ENCODE measurements at regions not wholly inside any gene's neighbourhood (a gene's known extent, or its start where the extent isn't known, plus 50 kb on each side); places are given as distances from the start of the nearest gene placed in this dataset.
A peak's percentile ranks its signal among the peaks of the same experiment; 100 is the strongest.

DNA sequence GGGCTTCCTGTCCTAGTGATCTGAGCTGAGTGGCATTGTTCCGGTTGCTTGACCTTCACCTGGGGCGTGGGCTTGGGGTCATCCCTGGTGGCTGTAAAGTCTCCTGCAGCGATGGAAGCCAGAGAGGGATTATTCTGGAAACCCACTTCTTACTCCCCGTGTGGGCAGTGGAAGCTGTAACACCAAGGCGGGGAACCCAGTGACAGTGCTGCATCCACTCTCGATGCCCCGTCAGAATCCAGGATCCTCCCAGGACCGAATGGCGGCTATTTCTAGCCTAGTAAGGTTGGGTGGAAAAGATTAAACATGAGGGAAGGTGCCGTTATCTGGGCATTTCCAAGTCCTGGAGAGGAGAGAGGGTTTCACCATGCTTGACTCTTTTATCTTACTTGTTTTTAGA is 280.6 kb downstream of the ZNF536 start:
- TF ChIP-seq, protein P1, sequence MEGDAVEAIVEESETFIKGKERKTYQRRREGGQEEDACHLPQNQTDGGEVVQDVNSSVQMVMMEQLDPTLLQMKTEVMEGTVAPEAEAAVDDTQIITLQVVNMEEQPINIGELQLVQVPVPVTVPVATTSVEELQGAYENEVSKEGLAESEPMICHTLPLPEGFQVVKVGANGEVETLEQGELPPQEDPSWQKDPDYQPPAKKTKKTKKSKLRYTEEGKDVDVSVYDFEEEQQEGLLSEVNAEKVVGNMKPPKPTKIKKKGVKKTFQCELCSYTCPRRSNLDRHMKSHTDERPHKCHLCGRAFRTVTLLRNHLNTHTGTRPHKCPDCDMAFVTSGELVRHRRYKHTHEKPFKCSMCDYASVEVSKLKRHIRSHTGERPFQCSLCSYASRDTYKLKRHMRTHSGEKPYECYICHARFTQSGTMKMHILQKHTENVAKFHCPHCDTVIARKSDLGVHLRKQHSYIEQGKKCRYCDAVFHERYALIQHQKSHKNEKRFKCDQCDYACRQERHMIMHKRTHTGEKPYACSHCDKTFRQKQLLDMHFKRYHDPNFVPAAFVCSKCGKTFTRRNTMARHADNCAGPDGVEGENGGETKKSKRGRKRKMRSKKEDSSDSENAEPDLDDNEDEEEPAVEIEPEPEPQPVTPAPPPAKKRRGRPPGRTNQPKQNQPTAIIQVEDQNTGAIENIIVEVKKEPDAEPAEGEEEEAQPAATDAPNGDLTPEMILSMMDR (IDR thresholded peaks at IDR 0.05; ENCODE audit: low read depth, low read length), result no peak
- Histone ChIP-seq H3K4me1 (ENCODE audit: low read depth) (no peaks in the 10 kb centered on the region), H3K27ac (no peak overlapping the region), H3K9me3 (ENCODE audit: low read depth) (no peaks in the 10 kb centered on the region), H3K27me3 (peaks cover 30% of the 10 kb centered on the region), H3K36me3 (no peaks in the 10 kb centered on the region), H3K4me3 (no peak overlapping the region)
- no peak for DNase-seq (ENCODE audit: low read depth in 1 of 2, low spot score in 1 of 2)

DNA sequence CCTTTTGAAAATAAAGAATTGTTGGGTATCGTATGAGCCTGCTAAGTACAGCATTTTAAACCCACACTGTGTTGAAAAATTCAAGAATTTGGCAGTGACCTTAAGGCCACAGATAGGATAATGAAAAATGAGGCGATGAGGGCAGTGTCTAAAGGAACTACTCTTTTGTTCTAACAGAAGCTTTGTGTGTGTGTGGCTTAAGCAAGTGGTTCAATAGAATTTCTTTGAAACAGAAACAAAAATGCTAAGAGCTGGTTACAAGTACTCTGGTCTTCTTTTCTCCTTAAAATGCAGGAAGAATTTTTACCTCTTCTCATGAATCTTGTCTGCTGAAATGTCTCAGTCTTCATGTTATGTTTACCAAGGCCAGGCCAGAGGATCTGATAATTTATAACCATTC is 279.5 kb downstream of the ZNF536 start:
- peaks cover 22% of the 10 kb centered on the region for H3K27me3 ChIP-seq
- TF ChIP-seq, protein P1 (IDR thresholded peaks at IDR 0.05; ENCODE audit: low read depth, low read length), result no peak
- H3K36me3 ChIP-seq, result no peaks in the 10 kb centered on the region
- no peaks in the 10 kb centered on the region for H3K4me1 ChIP-seq (ENCODE audit: low read depth)
- no peak overlapping the region for H3K4me3 ChIP-seq
- H3K9me3 ChIP-seq (ENCODE audit: low read depth), result no peaks in the 10 kb centered on the region
- no peak for DNase-seq (ENCODE audit: low read depth in 1 of 2, low spot score in 1 of 2)
- no peak overlapping the region for H3K27ac ChIP-seq

DNA sequence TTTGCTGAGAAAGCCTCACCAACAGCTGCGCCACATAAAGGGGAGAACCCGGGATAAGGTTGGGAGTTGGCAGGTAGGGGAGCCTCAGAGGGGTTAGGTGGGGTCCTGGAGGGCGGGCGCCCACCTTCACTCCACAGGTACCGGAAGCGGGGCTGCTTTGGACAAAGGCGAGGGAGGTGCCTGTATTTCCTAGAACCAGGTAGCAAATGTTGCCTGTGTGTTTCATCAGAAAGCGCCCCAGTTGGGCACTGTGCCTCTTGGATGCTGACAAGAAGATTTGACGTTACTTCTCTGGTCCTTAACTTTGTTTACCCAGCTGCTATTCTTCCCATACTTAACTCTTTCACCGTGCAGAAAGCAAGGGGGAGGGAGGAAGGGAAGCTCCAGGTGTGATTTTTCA is 278.9 kb downstream of the ZNF536 start:
- TF ChIP-seq, protein P1 (IDR thresholded peaks at IDR 0.05; ENCODE audit: low read depth, low read length), result no peak
- no peak for DNase-seq (ENCODE audit: low read depth in 1 of 2, low spot score in 1 of 2)
- no peak overlapping the region for H3K27ac ChIP-seq
- no peaks in the 10 kb centered on the region for H3K4me1 ChIP-seq (ENCODE audit: low read depth)
- peaks cover 22% of the 10 kb centered on the region for H3K27me3 ChIP-seq
- no peak overlapping the region for H3K4me3 ChIP-seq
- no peaks in the 10 kb centered on the region for H3K36me3 ChIP-seq
- no peaks in the 10 kb centered on the region for H3K9me3 ChIP-seq (ENCODE audit: low read depth)

GRCh38 chr19:30649934-30650614 is 277.9 kb downstream of the ZNF536 start:
- no peaks in the 10 kb centered on the region for H3K4me1 ChIP-seq (ENCODE audit: low read depth)
- DNase-seq (ENCODE audit: low read depth in 1 of 2, low spot score in 1 of 2), result peak; percentile 59 to 63
- TF ChIP-seq, protein P1 (IDR thresholded peaks at IDR 0.05; ENCODE audit: low read depth, low read length), result peak; percentile 84

GRCh38 chr19:30648866-30649862 is 277.0 kb downstream of the ZNF536 start:
- peaks cover 17% of the 10 kb centered on the region for H3K27me3 ChIP-seq
- DNase-seq (ENCODE audit: low read depth in 1 of 2, low spot score in 1 of 2), result no peak
- H3K36me3 ChIP-seq, result no peaks in the 10 kb centered on the region
- no peak overlapping the region for H3K27ac ChIP-seq
- no peaks in the 10 kb centered on the region for H3K4me1 ChIP-seq (ENCODE audit: low read depth)
- TF ChIP-seq, protein P1 (IDR thresholded peaks at IDR 0.05; ENCODE audit: low read depth, low read length), result no peak
- H3K9me3 ChIP-seq (ENCODE audit: low read depth), result no peaks in the 10 kb centered on the region
- H3K4me3 ChIP-seq, result no peak overlapping the region

More at GRCh38 chr19:30649934-30650614, 277.9 kb downstream of the ZNF536 start:
- no peak overlapping the region for H3K27ac ChIP-seq
- H3K27me3 ChIP-seq, result peaks cover 20% of the 10 kb centered on the region
- H3K36me3 ChIP-seq, result no peaks in the 10 kb centered on the region
- H3K4me3 ChIP-seq, result no peak overlapping the region
- H3K9me3 ChIP-seq (ENCODE audit: low read depth), result no peaks in the 10 kb centered on the region
